ENCODE measurements at regions not wholly inside any gene's neighbourhood (a gene's known extent, or its start where the extent isn't known, plus 50 kb on each side); places are given as distances from the start of the nearest gene placed in this dataset.

DNA sequence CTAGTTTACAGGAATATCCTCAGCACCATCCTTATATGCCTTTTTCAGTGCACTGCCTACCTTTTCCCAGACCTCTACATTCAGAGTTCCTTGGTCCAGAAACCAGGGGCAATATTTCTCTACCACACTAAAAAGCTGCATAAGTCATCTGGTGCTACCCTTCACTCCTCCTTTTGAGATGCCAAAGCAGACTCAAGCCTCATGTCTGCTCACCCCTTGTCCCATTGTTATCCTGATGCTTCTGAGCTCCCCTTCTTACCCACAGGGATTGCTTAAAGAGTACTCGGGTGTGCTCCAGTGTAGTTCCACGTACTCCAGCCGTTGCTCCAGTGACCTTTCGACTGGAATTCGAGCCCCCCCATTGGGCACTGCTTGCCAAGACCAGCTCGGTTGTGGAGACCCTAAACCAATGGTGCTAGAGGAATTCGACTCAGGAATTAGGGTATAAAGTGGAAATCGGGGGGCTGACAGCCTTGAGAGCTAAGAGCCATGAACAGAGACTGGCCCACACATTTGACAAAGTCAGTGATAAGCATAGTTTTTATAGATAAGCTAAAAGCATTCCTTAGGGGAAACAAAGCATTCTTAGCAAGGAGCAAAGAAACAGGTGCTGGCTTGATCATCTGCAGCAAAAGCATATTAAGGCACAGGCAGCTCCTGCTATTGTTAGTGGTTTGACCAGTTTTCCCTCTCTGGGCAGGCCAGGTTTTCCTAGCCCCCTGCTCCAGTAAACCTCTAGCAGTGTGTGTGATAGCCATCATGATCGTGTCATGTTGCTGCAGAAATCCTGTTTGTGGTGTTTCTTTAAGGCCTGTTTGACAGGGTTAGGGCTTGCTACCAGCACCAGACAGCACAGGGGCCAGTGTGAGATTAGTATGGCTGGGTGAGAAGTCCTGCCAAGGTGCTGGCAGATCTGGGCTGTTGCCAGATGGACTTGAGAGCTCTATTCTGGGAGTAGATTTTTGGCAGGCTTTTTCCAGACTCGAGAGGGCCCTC, 57.5 kb upstream of the WDR1 start:
- Mint-ChIP-seq H3K4me1 (no peaks in the 10 kb centered on the region), H3K4me3 (no peak overlapping the region), H3K27ac (no peak overlapping the region), H3K9me3 (no peaks in the 10 kb centered on the region), H3K36me3 (no peaks in the 10 kb centered on the region), H3K27me3 (no peaks in the 10 kb centered on the region)
- no peak for DNase-seq

GRCh38 chr4:10173037-10173753, 56.6 kb upstream of the WDR1 start:
- Mint-ChIP-seq H3K4me1 (no peaks in the 10 kb centered on the region), H3K27me3 (no peaks in the 10 kb centered on the region), H3K4me3 (no peak overlapping the region), H3K27ac (no peak overlapping the region), H3K36me3 (no peaks in the 10 kb centered on the region), H3K9me3 (no peaks in the 10 kb centered on the region)
- no peak for DNase-seq

DNA sequence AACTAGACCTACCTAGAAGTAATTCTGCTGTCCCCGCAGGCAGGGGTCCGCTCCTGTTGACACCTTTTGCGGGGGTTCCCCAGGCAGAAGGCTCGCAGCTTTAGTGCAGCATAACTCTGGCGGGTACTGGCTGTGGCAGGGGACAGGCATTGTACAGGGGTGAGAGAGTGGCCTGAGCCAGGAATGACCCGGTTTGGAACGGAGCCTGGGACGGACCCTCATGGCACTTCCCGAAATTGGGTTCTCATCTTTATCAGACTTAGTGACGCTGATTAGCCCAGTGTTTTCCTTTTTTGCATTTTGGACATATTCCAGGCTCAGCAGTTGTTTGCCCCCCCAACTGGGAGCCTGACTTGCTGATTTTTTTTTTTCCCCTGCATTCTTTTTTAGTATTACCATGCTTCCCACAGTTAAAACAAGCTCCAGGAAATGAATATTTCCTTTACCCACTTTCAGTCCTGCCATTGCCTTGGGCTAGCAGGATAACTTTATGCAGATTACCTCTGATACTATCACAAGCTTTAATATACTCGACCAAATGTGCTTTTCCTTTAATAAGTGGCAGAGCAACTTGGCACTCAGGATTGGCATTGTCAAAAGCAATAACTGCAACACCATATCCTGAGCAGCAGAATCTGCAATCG, 55.8 kb upstream of the WDR1 start:
- Mint-ChIP-seq H3K27me3 (no peaks in the 10 kb centered on the region), H3K36me3 (no peaks in the 10 kb centered on the region), H3K4me3 (no peak overlapping the region), H3K27ac (no peak overlapping the region), H3K9me3 (no peaks in the 10 kb centered on the region), H3K4me1 (no peaks in the 10 kb centered on the region)
- DNase-seq, result no peak

DNA sequence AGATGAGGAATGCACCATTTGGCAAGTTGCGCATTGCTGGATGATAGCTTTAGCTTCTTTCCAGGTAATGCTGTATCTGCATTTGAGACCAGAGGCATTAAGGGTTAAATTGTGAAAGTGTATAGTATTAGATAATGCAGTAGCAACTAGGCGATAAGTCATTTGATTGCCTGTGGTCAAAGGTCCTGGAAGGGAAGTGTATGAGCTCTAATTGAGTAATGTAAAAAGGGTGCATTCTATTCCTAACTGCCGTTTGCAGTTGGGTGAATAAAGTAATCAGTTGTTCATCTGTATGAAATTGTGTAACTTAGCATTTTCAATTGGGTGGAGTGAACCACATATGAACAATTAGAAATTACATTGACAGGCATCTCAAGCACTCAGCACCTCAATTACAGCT, 54.5 kb upstream of the WDR1 start:
- no peak overlapping the region for H3K4me3 Mint-ChIP-seq
- no peaks in the 10 kb centered on the region for H3K27me3 Mint-ChIP-seq
- no peaks in the 10 kb centered on the region for H3K36me3 Mint-ChIP-seq
- no peak for DNase-seq
- H3K4me1 Mint-ChIP-seq, result no peaks in the 10 kb centered on the region
- no peaks in the 10 kb centered on the region for H3K9me3 Mint-ChIP-seq
- no peak overlapping the region for H3K27ac Mint-ChIP-seq

- Mint-ChIP-seq H3K4me1 (no peaks in the 10 kb centered on the region), H3K4me3 (no peak overlapping the region), H3K36me3 (no peaks in the 10 kb centered on the region), H3K9me3 (no peaks in the 10 kb centered on the region), H3K27me3 (no peaks in the 10 kb centered on the region), H3K27ac (no peak overlapping the region)
- no peak for DNase-seq
Observed at GRCh38 chr4:10169839-10170387, 53.3 kb upstream of the WDR1 start.

DNA sequence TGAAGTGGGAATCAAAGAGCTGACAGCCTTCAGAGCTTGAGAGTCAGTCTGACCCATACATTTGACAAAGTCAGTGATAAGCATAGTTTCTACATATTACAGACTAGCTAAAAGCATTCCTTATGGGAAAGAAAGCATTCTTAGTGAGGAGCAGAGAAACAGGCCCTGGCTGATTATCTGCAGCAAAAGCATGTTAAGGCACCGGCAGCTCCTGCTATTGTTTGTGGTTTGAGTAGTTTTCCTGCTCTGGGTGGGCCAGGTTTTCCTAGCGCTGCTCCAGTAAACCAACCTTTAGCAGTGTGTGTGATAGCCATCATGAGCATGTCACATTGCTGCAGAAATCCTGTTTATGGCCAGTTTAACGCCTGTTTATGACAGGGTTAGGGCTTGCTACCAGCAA, 51.6 kb upstream of the WDR1 start:
- no peaks in the 10 kb centered on the region for H3K4me1 Mint-ChIP-seq
- no peaks in the 10 kb centered on the region for H3K9me3 Mint-ChIP-seq

DNA sequence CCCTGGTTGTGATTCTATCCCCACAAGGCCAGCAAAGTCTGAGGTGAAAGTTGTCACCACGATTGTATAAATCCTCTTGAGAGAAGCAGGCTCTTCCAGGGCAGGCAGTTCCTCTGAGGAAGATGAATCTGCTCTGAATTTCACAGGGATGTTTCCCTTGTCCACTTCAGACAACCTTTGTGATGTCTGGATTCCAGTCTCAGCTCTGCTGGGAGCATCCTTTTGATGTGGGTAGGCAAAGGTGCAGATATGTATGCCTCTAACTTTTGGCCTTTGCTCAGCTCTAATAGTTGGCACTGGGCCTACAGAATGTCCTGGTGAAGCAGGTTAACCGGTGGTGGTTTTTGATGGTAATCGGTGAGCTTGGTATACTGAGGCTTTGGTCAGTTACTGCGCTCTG, 50.6 kb upstream of the WDR1 start:
- Mint-ChIP-seq H3K9me3 (no peaks in the 10 kb centered on the region), H3K27ac (no peak overlapping the region), H3K4me1 (peaks cover 4% of the 10 kb centered on the region), H3K4me3 (no peak overlapping the region), H3K27me3 (no peaks in the 10 kb centered on the region), H3K36me3 (no peaks in the 10 kb centered on the region)
- no peak for DNase-seq

More for the DNA sequence above, 51.6 kb upstream of the WDR1 start:
- H3K27ac Mint-ChIP-seq, result no peak overlapping the region
- no peaks in the 10 kb centered on the region for H3K27me3 Mint-ChIP-seq
- DNase-seq, result no peak
- no peaks in the 10 kb centered on the region for H3K36me3 Mint-ChIP-seq
- H3K4me3 Mint-ChIP-seq, result no peak overlapping the region
